Left lung (tissue), 4 donors: ENCODE measurements at regions not wholly inside any gene's neighbourhood (a gene's known extent, or its start where the extent isn't known, plus 50 kb on each side); places are given as distances from the start of the nearest gene placed in this dataset.
A peak's percentile ranks its signal among the peaks of the same experiment; 100 is the strongest.

Source experiments
- ATAC-seq: fragments of 200-7000 bp; cut with Tn5 transposase; one replicate; pipeline ENCODE4 v1.9.1; 2020; ENCODE audit warnings: moderate library complexity
- DNase-seq, 4 donors: peaks; one replicate each; pipeline ENCODE4 v3.0.0-alpha.2; 2013 to 2020
- H3K27ac ChIP-seq, 2 donors: fragments of 200-600 bp; sonication (generic) in 1 of 2; one replicate each; pipeline versions ENCODE4 v1.5.0 to v1.8.0; 2020 to 2021
- H3K27me3 ChIP-seq, 2 donors: fragments of 200-600 bp; sonication (generic) in 1 of 2; one replicate each; pipeline versions ENCODE4 v1.5.0 to v1.8.0; 2020 to 2021
- H3K36me3 ChIP-seq, 2 donors: fragments of 200-600 bp; sonication (generic) in 1 of 2; one replicate each; pipeline versions ENCODE4 v1.5.0 to v1.8.0; 2020 to 2021
- H3K4me1 ChIP-seq, 2 donors: fragments of 200-600 bp; one replicate each; pipeline ENCODE4 v1.8.0; 2021
- H3K4me3 ChIP-seq, 2 donors: fragments of 200-600 bp; sonication (generic) in 1 of 2; one replicate each; pipeline versions ENCODE4 v1.5.0 to v1.8.0; 2020 to 2021; ENCODE audit warnings: mild to moderate bottlenecking in 1 of 2
- H3K9me3 ChIP-seq, 2 donors: fragments of 200-600 bp; sonication (generic) in 1 of 2; one replicate each; pipeline versions ENCODE4 v1.5.0 to v1.8.0; 2020 to 2021
- CTCF ChIP-seq, 2 donors: fragments of 200-600 bp; sonication (generic) in 1 of 2; IDR thresholded peaks; one replicate each; pipeline versions ENCODE4 v1.5.0 to v1.8.0; 2021; ENCODE audit warnings: antibody characterized with exemption in 2 of 2
- intact Hi-C, 2 donors: fragments of 100-400 bp; cut with DNase I; formaldehyde crosslinking; loops; one replicate each; pipeline versions ENCODE4 v1.11.2 to v1.14.2; 2022
- donor health status: DM: no; HTN: yes; CAD: no.
- donor health status: DM: no; HTN: no; CAD: no.

GRCh38 chr13:76316998-76317527 is 569.1 kb downstream of the KCTD12 start:
- H3K4me3 ChIP-seq, result no peak overlapping the region
- DNase-seq (no peak), ATAC-seq (no peak)
- intact Hi-C loops, result no loop called here
- H3K36me3 ChIP-seq, result no peaks in the 10 kb centered on the region
- no peaks in the 10 kb centered on the region for H3K27me3 ChIP-seq
- H3K9me3 ChIP-seq, result peaks cover 0 to 4% of the 10 kb centered on the region in 2 donors
- H3K4me1 ChIP-seq, result no peaks in the 10 kb centered on the region
- no peak overlapping the region for H3K27ac ChIP-seq
- no peak for TF ChIP-seq CTCF (IDR thresholded peaks at IDR 0.05)

DNA sequence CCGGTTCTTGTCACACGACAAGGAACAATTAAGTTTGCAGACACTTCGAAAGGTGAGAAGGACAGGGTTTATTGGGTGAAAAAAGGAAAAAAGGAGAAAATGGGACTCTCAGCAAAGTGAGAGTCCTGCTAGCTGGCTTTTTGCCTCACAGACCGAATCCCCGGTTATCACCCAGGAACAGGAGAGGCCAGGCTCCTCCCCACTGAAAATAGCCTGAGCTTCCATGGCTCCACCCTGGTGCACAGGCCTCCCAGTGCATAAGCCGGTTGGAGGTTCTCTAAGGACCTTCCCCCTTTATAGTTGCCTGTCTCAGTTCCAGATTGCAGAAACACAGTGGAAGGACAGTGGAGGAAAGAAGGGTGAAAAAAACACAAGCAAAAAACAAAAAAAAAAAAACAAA is 571.7 kb downstream of the KCTD12 start:
- Histone ChIP-seq H3K4me3 (no peak overlapping the region), H3K9me3 (no peaks in the 10 kb centered on the region), H3K4me1 (no peaks in the 10 kb centered on the region), H3K27me3 (no peaks in the 10 kb centered on the region), H3K36me3 (no peaks in the 10 kb centered on the region), H3K27ac (no peak overlapping the region)
- TF ChIP-seq CTCF (IDR thresholded peaks at IDR 0.05), result no peak
- no peak for DNase-seq
- no peak for ATAC-seq
- intact Hi-C loops, result no loop called here

- peak; percentile 95 for ATAC-seq
Observed at GRCh38 chr13:76307142-76307541, 579.1 kb downstream of the KCTD12 start.

DNA sequence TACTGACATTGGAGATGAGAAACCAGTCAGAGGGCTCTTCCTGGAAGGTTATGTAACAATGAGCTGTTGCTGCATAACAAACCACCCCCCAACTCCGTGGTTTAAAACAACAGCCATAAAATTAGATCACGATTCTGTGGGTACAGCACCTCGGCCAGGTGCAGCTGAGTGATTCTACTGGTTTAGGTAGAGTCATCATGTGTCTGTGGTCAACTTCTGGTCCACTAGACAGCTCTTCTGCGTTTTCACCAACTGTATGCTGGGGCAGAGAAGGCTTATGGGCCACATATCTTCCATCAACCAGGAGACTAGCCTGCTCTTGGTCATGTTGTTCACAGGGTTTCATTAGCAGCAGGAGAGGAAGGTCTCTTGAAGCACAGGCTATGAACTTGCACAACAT is 585.5 kb downstream of the KCTD12 start:
- no peaks in the 10 kb centered on the region for H3K36me3 ChIP-seq
- intact Hi-C loops, result no loop called here
- H3K4me3 ChIP-seq, result no peak overlapping the region
- no peak for ATAC-seq
- no peak overlapping the region for H3K27ac ChIP-seq
- no peaks in the 10 kb centered on the region for H3K27me3 ChIP-seq
- TF ChIP-seq CTCF (IDR thresholded peaks at IDR 0.05), result no peak
- DNase-seq, result no peak
- H3K9me3 ChIP-seq, result no peaks in the 10 kb centered on the region
- H3K4me1 ChIP-seq, result no peaks in the 10 kb centered on the region

More at GRCh38 chr13:76307142-76307541, 579.1 kb downstream of the KCTD12 start:
- no peaks in the 10 kb centered on the region for H3K27me3 ChIP-seq
- DNase-seq, result peak in 2 of 4 donors; percentile 18 to 20
- TF ChIP-seq CTCF (IDR thresholded peaks at IDR 0.05), result peak in 1 of 2 donors; percentile 7
- intact Hi-C loops, result no loop called here
- H3K9me3 ChIP-seq, result no peaks in the 10 kb centered on the region
- peak overlapping the region in 1 of 2 donors; percentile 31 for H3K27ac ChIP-seq
- no peaks in the 10 kb centered on the region for H3K36me3 ChIP-seq
- H3K4me3 ChIP-seq, result no peak overlapping the region
- peaks cover 0 to 6% of the 10 kb centered on the region in 2 donors for H3K4me1 ChIP-seq

GRCh38 chr13:76297331-76297730 is 588.9 kb downstream of the KCTD12 start:
- Histone ChIP-seq H3K27ac (no peak overlapping the region), H3K4me1 (no peaks in the 10 kb centered on the region), H3K4me3 (no peak overlapping the region), H3K9me3 (no peaks in the 10 kb centered on the region), H3K27me3 (no peaks in the 10 kb centered on the region), H3K36me3 (no peaks in the 10 kb centered on the region)
- intact Hi-C loops, result no loop called here
- ATAC-seq, result no peak
- no peak for TF ChIP-seq CTCF (IDR thresholded peaks at IDR 0.05)
- no peak for DNase-seq
